Uterus (tissue), 2 donors: ENCODE measurements at regions not wholly inside any gene's neighbourhood (a gene's known extent, or its start where the extent isn't known, plus 50 kb on each side); places are given as distances from the start of the nearest gene placed in this dataset.

ENCODE experiments used
- POLR2A ChIP-seq, 2 donors: fragments of 450-650 bp; IDR thresholded peaks; one replicate each; pipeline ENCODE4 v1.6.1; 2016; ENCODE audit warnings: antibody characterized with exemption in 2 of 2, mild to moderate bottlenecking in 1 of 2, moderate library complexity in 1 of 2
- TF ChIP-seq, protein P1 (sequence below), 4 experiments: fragments of 200-600 bp in 2 of 4; fragments of 450-650 bp in 2 of 4; sonication (generic) in 2 of 4; IDR thresholded peaks; one replicate each; pipeline ENCODE4 v1.5.1; 2016 to 2019; ENCODE audit warnings: antibody characterized with exemption in 4 of 4, mild to moderate bottlenecking in 2 of 4, moderate library complexity in 1 of 4

DNA sequence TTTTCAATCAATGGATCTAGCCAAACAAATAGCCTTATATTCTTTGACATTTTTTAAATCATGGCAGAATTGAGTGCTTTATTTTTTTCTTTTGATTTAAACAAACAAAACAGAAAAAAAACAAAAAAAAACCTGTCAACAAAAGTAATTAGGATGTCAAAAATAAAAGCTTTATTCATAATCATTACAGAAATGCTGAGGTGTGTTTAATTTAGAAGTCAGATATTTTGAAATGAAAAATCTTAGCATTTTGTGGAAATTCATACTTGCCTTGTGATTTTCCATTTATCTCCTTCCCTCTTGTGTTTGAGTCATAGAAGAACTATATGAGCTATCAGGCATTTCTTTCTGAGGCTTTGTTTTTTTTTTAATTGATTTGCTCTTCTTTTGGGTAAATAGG is 387.0 kb upstream of the STXBP6 start:
- TF ChIP-seq POLR2A (IDR thresholded peaks at IDR 0.05) = no peak
- TF ChIP-seq, protein P1, sequence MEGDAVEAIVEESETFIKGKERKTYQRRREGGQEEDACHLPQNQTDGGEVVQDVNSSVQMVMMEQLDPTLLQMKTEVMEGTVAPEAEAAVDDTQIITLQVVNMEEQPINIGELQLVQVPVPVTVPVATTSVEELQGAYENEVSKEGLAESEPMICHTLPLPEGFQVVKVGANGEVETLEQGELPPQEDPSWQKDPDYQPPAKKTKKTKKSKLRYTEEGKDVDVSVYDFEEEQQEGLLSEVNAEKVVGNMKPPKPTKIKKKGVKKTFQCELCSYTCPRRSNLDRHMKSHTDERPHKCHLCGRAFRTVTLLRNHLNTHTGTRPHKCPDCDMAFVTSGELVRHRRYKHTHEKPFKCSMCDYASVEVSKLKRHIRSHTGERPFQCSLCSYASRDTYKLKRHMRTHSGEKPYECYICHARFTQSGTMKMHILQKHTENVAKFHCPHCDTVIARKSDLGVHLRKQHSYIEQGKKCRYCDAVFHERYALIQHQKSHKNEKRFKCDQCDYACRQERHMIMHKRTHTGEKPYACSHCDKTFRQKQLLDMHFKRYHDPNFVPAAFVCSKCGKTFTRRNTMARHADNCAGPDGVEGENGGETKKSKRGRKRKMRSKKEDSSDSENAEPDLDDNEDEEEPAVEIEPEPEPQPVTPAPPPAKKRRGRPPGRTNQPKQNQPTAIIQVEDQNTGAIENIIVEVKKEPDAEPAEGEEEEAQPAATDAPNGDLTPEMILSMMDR (IDR thresholded peaks at IDR 0.05) = no peak
